ENCODE measurements at regions not wholly inside any gene's neighbourhood (a gene's known extent, or its start where the extent isn't known, plus 50 kb on each side); places are given as distances from the start of the nearest gene placed in this dataset.

DNA sequence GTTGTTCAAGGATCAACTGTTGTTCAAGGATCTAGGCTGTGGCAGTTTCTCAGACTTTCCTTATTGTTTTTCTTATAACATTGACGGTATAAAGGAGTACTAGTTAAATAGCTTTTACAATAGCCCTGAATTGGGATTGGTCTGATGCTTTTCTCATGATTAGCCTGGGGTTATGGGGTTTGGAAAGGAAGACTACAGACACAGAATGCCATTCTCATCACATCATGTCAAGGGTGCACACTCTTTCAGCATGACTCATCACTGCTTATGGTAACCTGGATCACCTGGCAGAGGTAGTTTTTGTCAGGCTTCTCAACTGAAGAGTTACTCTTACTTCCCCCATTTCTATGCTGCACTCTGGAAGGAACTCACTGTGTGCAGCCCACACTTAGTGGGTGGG lies 194.2 kb upstream of the NPSR1 start:
- no peak overlapping the region for H2BK120ac ChIP-seq (ENCODE audit: low read depth, low read length)
- no peak overlapping the region for H2BK20ac ChIP-seq (ENCODE audit: low read depth, low read length)
- no peak overlapping the region for H2AK9ac ChIP-seq (replicated peaks; ENCODE audit: low read depth, low read length, poor library complexity)
- no peak overlapping the region for H4K91ac ChIP-seq (ENCODE audit: insufficient read depth, low read depth, low read length)
- H3K18ac ChIP-seq (ENCODE audit: low read depth, low read length), result no peak overlapping the region
- H3K4me3 ChIP-seq (ENCODE audit: insufficient read depth, low read depth, low read length), result no peak overlapping the region
- no peaks in the 10 kb centered on the region for H4K20me1 ChIP-seq (ENCODE audit: insufficient read depth, low read length)
- H3K14ac ChIP-seq (replicated peaks; ENCODE audit: low read depth, low read length), result no peak overlapping the region
- no peaks in the 10 kb centered on the region for H3K4me1 ChIP-seq (ENCODE audit: control insufficient read depth, insufficient read depth, low read length)
- DNase-seq (no peak), ATAC-seq (ENCODE audit: low read depth) (no peak)
- no peak overlapping the region for H2AK5ac ChIP-seq (ENCODE audit: low read depth, low read length)
- no peak overlapping the region for H2BK5ac ChIP-seq (ENCODE audit: low read depth, low read length, poor library complexity, severe bottlenecking)
- no peaks in the 10 kb centered on the region for H3K36me3 ChIP-seq (ENCODE audit: control insufficient read depth, insufficient read depth, low read length)
- no peak overlapping the region for H2BK15ac ChIP-seq (ENCODE audit: low read depth, low read length)
- H3K4me2 ChIP-seq (ENCODE audit: low read depth, low read length), result no peak overlapping the region
- POLR2A ChIA-PET (ENCODE audit: unreplicated experiment), result no interaction called here
- CTCF ChIA-PET, result no interaction called here
- H3K27me3 ChIP-seq (ENCODE audit: control insufficient read depth, insufficient read depth, low read length), result no peaks in the 10 kb centered on the region
- no peaks in the 10 kb centered on the region for H3K9me1 ChIP-seq (ENCODE audit: insufficient read depth, low read length)
- no peak overlapping the region for H3K27ac ChIP-seq (ENCODE audit: insufficient read depth, low read length)
- no peak overlapping the region for H4K5ac ChIP-seq (ENCODE audit: low read depth, low read length)
- no peaks in the 10 kb centered on the region for H3K79me1 ChIP-seq (ENCODE audit: low read depth in 1 of 2, low read length in 2 of 2)
- no peaks in the 10 kb centered on the region for H3K9me3 ChIP-seq (ENCODE audit: control insufficient read depth, insufficient read depth, low read length)
- no peak overlapping the region for H3K23ac ChIP-seq (ENCODE audit: low read depth, low read length)
- no TSS peak for BruUV-seq (replicated peaks)
- no peak overlapping the region for H2AFZ ChIP-seq (replicated peaks; ENCODE audit: low read length, poor library complexity)
- no peak overlapping the region for H4K8ac ChIP-seq (ENCODE audit: low read depth in 2 of 2, low read length in 2 of 2)
- no CpG with 5 or more reads among the region's 1 CpG for WGBS, 2 experiments (ENCODE audit: extremely low coverage in 2 of 2, insufficient read length in 1 of 2)
- no peak overlapping the region for H3K9ac ChIP-seq (ENCODE audit: low read depth, low read length)
- no peak for TF ChIP-seq CHD1 (IDR thresholded peaks at IDR 0.05; ENCODE audit: low read depth, low read length)
- TF ChIP-seq, protein P1, sequence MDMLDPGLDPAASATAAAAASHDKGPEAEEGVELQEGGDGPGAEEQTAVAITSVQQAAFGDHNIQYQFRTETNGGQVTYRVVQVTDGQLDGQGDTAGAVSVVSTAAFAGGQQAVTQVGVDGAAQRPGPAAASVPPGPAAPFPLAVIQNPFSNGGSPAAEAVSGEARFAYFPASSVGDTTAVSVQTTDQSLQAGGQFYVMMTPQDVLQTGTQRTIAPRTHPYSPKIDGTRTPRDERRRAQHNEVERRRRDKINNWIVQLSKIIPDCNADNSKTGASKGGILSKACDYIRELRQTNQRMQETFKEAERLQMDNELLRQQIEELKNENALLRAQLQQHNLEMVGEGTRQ (IDR thresholded peaks at IDR 0.05; ENCODE audit: low read depth, low read length), result no peak
- no peak overlapping the region for H3K4ac ChIP-seq (ENCODE audit: low read depth, low read length)
- dilution Hi-C loops (cut with HindIII; ENCODE audit: low sequenced_read_pairs, unreplicated experiment), result no loop called here
- in situ Hi-C loops (cut with MboI; ENCODE audit: low sequenced_read_pairs), result no loop called here
- H3K56ac ChIP-seq (ENCODE audit: extremely low read depth, insufficient read depth, low read length), result no peak overlapping the region
- intact Hi-C loops (cut with micrococcal nuclease), result no loop called here

All from IMR-90 (cell line).